Uterus (tissue), 3 donors: ENCODE measurements at regions not wholly inside any gene's neighbourhood (a gene's known extent, or its start where the extent isn't known, plus 50 kb on each side); places are given as distances from the start of the nearest gene placed in this dataset.

Source experiments
- DNase-seq, 2 donors: peaks; one replicate each; pipeline ENCODE4 v3.0.0-alpha.2; 2019 to 2020
- H3K27ac ChIP-seq, 2 donors: fragments of 200-600 bp; sonication (generic); 1 replicate in 1 of 2; 2 replicates in 1 of 2; pipeline ENCODE4 v1.5.1; 2016 to 2018
- H3K27me3 ChIP-seq, 2 donors: fragments of 200-600 bp; sonication (generic); one replicate each; pipeline ENCODE4 v1.5.1; 2018 to 2019; ENCODE audit warnings: control low read depth in 1 of 2
- H3K36me3 ChIP-seq, 2 donors: fragments of 200-600 bp; sonication (generic); one replicate each; pipeline ENCODE4 v1.5.1; 2019; ENCODE audit warnings: control low read depth in 1 of 2
- H3K4me1 ChIP-seq, 2 donors: fragments of 200-600 bp; sonication (generic); one replicate each; pipeline ENCODE4 v1.5.1; 2018 to 2019; ENCODE audit warnings: control low read depth in 1 of 2
- H3K4me3 ChIP-seq, 2 donors: fragments of 200-600 bp; sonication (generic); 1 replicate in 1 of 2; 2 replicates in 1 of 2; pipeline ENCODE4 v1.5.1; 2018 to 2019; ENCODE audit warnings: mild to moderate bottlenecking in 1 of 2
- H3K9me3 ChIP-seq, 2 donors: fragments of 200-600 bp; sonication (generic); one replicate each; pipeline ENCODE4 v1.5.1; 2019; ENCODE audit warnings: control low read depth in 1 of 2
- CTCF ChIP-seq, 4 experiments: fragments of 200-600 bp in 2 of 4; fragments of 450-650 bp in 2 of 4; sonication (generic) in 2 of 4; IDR thresholded peaks; one replicate each; pipeline ENCODE4 v1.5.1; 2016 to 2019; ENCODE audit warnings: antibody characterized with exemption in 4 of 4, mild to moderate bottlenecking in 2 of 4, moderate library complexity in 1 of 4
- POLR2A ChIP-seq, 2 donors: fragments of 450-650 bp; IDR thresholded peaks; one replicate each; pipeline ENCODE4 v1.6.1; 2016; ENCODE audit warnings: antibody characterized with exemption in 2 of 2, mild to moderate bottlenecking in 1 of 2, moderate library complexity in 1 of 2
- intact Hi-C: fragments of 100-400 bp; cut with DNase I; formaldehyde crosslinking; loops from one replicate; pipeline ENCODE4 v1.15.1; 2023; ENCODE audit warnings: low total_unique reads
- donor health status: DM: yes; HTN: yes; CAD: no.

GRCh38 chr14:38696925-38697324 lies 406.1 kb downstream of the SEC23A start:
- Histone ChIP-seq H3K27me3 (no peaks in the 10 kb centered on the region), H3K36me3 (no peaks in the 10 kb centered on the region), H3K27ac (no peak overlapping the region), H3K4me1 (no peaks in the 10 kb centered on the region), H3K9me3 (peaks cover 0 to 5% of the 10 kb centered on the region in 2 donors), H3K4me3 (no peak overlapping the region)
- no peak for DNase-seq
- TF ChIP-seq POLR2A (IDR thresholded peaks at IDR 0.05) (no peak), CTCF (IDR thresholded peaks at IDR 0.05) (no peak)
- intact Hi-C loops: no loop called here

GRCh38 chr14:38693423-38693822 lies 409.6 kb downstream of the SEC23A start:
- H3K4me3 ChIP-seq: no peak overlapping the region
- peaks cover 0 to 5% of the 10 kb centered on the region in 2 donors for H3K9me3 ChIP-seq
- H3K27ac ChIP-seq: no peak overlapping the region
- H3K27me3 ChIP-seq: no peaks in the 10 kb centered on the region
- DNase-seq: no peak
- no peaks in the 10 kb centered on the region for H3K4me1 ChIP-seq
- TF ChIP-seq POLR2A (IDR thresholded peaks at IDR 0.05) (no peak), CTCF (IDR thresholded peaks at IDR 0.05) (no peak)
- no peaks in the 10 kb centered on the region for H3K36me3 ChIP-seq
- intact Hi-C loops: no loop called here

GRCh38 chr14:38669027-38669426 lies 413.1 kb upstream of the CLEC14A start:
- H3K9me3 ChIP-seq: no peaks in the 10 kb centered on the region
- TF ChIP-seq CTCF (IDR thresholded peaks at IDR 0.05) (no peak), POLR2A (IDR thresholded peaks at IDR 0.05) (no peak)
- H3K36me3 ChIP-seq: no peaks in the 10 kb centered on the region
- no peak overlapping the region for H3K4me3 ChIP-seq
- no peaks in the 10 kb centered on the region for H3K27me3 ChIP-seq
- no peak for DNase-seq
- H3K27ac ChIP-seq: no peak overlapping the region
- no peaks in the 10 kb centered on the region for H3K4me1 ChIP-seq
- intact Hi-C loops: no loop called here

- intact Hi-C loops: no loop called here
- DNase-seq: no peak
- TF ChIP-seq POLR2A (IDR thresholded peaks at IDR 0.05) (no peak), CTCF (IDR thresholded peaks at IDR 0.05) (no peak)
- Histone ChIP-seq H3K4me3 (no peak overlapping the region), H3K27ac (no peak overlapping the region), H3K4me1 (no peaks in the 10 kb centered on the region), H3K9me3 (no peaks in the 10 kb centered on the region), H3K27me3 (no peaks in the 10 kb centered on the region), H3K36me3 (no peaks in the 10 kb centered on the region)
These were observed 407.5 kb upstream of the CLEC14A start for GRCh38 chr14:38663382-38663781.

- Histone ChIP-seq H3K4me3 (no peak overlapping the region), H3K27ac (no peak overlapping the region), H3K27me3 (no peaks in the 10 kb centered on the region), H3K36me3 (no peaks in the 10 kb centered on the region), H3K9me3 (no peaks in the 10 kb centered on the region), H3K4me1 (no peaks in the 10 kb centered on the region)
- TF ChIP-seq POLR2A (IDR thresholded peaks at IDR 0.05) (no peak), CTCF (IDR thresholded peaks at IDR 0.05) (no peak)
- no peak for DNase-seq
- intact Hi-C loops: no loop called here
These were observed 406.9 kb upstream of the CLEC14A start for GRCh38 chr14:38662781-38663180.
